HG03064 (cell line): ENCODE measurements at regions not wholly inside any gene's neighbourhood (a gene's known extent, or its start where the extent isn't known, plus 50 kb on each side); places are given as distances from the start of the nearest gene placed in this dataset.
"Not testable (repeated sequence)": the region's sequence is repeated elsewhere in the genome, so short reads cannot be mapped to it uniquely, and the experiment has no call there.

Experiments used
- ATAC-seq: cut with Tn5 transposase; IDR thresholded peaks from one replicate; pipeline ENCODE4 v1.9.1; 2021; ENCODE audit warnings: low read depth; ENCODE audit not compliant: unreplicated experiment

- no peak for ATAC-seq
Measured at GRCh38 chr20:12112089-12112474, 194.4 kb downstream of the BTBD3 start.

DNA sequence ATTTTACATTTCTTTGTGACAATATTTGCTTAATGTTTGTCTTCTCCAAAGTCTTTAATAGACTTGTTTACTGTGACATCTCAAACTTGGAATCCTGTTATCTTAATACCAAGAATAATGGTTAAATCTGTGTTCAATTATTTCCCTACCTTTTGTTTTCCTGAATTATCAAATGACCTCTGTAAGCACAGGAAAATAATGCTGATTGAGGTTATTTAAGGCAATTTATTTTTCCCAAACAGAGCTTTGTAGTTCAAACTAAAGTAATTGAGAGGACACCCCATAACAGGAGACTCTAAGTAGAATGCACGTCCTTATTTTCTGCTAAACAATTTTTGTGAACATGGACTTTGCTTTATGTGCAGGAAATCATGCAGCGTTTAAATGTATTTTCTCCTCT is 195.0 kb downstream of the BTBD3 start:
- ATAC-seq, result no peak

- no peak for ATAC-seq
Measured at GRCh38 chr20:12113075-12113467, 195.4 kb downstream of the BTBD3 start.

- no peak for ATAC-seq
Measured at GRCh38 chr20:12113468-12114371, 196.0 kb downstream of the BTBD3 start.

- ATAC-seq, result not testable (repeated sequence)
Measured at GRCh38 chr20:12129114-12129513, 211.4 kb downstream of the BTBD3 start.

- not testable (repeated sequence) for ATAC-seq
Measured at GRCh38 chr20:12129532-12129931, 211.8 kb downstream of the BTBD3 start.

DNA sequence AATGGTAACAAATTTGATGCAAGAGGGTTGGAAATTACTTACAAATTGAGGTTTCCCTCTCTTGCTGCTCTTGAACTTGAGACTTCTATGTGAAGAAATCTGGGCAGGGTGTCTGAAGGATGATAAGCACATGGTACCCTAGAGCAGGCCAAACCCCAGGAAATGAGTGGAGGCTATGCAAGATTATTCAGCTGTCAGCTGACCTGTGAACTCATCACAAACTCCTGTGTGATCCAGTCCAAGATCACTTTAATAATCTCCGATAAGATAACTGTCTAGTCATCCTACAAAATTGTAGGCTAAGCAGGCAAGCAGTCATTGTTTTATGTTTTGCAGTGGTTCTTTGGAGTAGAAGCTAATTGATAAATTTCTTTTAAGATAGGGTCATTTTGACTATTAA is 213.1 kb downstream of the BTBD3 start:
- no peak for ATAC-seq

GRCh38 chr20:12133553-12133952 is 215.9 kb downstream of the BTBD3 start:
- no peak for ATAC-seq

GRCh38 chr20:12145951-12146350 is 228.3 kb downstream of the BTBD3 start:
- not testable (repeated sequence) for ATAC-seq

DNA sequence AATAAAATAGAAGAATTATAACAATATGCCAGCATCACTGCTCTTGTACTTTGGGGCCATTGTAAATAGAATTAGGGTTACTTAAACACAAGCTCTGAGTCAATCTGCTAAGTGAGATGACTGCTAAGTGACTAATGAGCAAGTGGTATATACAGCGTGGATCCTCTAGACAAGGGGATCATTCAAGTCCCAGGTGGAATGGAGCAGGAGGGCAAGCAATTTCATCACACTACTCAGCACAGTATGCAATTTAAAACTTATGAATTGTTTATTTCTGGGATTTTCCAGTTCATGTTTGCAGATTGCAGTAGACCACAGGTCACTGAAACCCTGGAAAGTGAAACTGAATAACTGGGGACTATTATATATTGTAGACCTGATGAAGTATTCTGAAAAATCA is 235.3 kb downstream of the BTBD3 start:
- ATAC-seq, result no peak

DNA sequence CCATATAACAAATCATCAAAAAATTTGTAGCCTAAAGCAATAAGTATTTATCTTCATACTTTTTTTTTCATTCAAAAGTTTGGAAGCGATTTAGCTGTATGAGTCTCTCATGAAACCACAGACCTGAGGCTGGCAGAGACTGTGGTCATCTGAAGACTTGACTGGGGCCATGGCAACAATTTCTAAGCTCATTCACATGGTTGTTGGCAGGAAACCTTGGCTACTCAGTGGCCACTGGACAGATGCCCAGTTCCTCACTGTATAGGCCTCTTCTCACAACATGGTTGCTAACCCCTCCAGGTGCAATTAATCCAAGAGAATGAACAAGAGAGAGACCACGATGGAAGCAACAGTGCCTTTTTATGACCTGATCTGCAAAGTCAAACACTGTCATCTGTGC is 235.9 kb downstream of the BTBD3 start:
- ATAC-seq, result no peak

- no peak for ATAC-seq
Measured at GRCh38 chr20:12156252-12156651, 238.6 kb downstream of the BTBD3 start.

GRCh38 chr20:12159261-12159660 is 241.6 kb downstream of the BTBD3 start:
- ATAC-seq, result no peak

GRCh38 chr20:12161734-12162133 is 244.0 kb downstream of the BTBD3 start:
- ATAC-seq, result no peak

- ATAC-seq, result no peak
Measured at GRCh38 chr20:12166053-12166717, 248.5 kb downstream of the BTBD3 start.

DNA sequence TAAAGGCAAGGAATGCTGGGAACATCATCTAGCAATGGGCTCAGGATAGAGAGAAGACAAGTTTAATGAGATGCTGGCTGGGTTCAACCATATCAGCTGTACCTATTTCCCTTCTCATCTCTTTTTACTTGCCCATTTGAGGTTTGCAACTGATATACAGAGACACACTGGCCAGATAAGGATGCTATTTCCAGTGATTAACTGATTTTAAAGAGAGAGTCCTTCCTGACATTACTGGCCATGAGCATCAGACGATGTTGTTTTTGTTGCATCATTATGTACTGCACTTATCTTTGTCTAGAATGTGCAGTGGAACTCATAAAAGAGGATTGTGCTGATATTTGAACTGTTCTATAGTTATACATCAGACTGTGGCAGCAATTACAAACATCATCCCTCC is 252.7 kb downstream of the BTBD3 start:
- ATAC-seq, result no peak

GRCh38 chr20:12171923-12172524 is 254.3 kb downstream of the BTBD3 start:
- ATAC-seq, result no peak

DNA sequence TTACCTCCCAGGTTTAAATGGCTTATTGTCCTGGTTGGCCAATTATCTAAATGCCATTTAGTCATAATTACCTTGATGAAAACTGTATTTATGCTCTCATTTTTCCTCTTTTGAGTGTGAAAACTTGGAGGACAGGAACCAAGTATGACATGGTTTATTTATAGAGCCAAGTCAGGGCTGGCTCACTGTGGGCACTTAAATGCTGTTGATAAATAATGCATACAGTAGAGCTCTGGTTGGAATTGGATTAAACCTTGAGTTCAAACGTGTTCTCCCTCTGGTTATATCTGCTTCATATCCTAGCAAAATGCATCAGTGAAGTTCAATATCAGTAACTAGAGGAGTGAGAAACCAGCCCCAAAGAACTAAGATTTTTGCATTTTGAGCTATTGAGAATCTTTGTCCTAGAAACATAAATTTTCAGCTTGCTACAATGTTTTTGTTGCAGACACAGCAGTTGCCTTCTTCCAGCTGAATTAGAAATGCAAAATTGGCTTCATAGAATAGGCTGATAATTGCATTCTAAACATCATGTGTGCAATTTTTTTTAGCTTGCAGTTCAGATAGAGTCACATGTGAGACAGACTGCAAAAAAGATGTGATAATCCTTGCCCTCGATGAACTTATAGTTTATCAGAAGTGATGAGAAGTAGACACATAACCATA is 255.8 kb downstream of the BTBD3 start:
- ATAC-seq, result no peak

- no peak for ATAC-seq
Measured at GRCh38 chr20:12175538-12175937, 257.8 kb downstream of the BTBD3 start.

DNA sequence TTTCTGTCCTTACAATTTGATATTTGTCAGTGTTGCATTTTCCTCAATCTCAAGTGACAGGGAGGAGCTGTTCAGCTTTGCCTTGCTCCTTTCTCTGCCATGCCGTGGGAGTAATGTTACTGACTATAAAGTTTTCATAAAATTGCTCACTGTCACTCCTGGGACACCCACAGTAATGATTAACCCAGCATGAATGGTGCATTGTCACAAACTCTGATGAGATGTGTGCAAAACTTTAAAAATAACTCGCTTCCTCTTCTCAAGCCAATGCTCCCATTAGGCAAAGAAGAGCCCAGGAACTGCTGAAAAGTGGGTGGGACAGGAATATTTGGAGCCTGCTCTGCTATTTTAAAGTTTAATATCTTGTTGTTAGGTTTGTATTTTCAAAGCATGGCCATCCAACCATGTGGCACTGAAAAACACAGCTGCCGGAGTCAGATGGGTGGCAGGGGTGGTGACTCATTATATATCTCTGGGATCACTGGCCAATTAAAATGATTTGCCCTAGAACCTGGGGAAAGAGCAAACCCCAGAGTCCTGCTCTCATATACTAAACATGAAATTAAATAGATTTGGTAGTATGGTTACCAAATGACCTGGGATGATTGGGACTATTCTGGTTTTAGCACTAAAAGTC is 260.1 kb downstream of the BTBD3 start:
- no peak for ATAC-seq

GRCh38 chr20:12179692-12180091 is 262.0 kb downstream of the BTBD3 start:
- no peak for ATAC-seq
